GM12892 (cell line): ENCODE measurements at regions not wholly inside any gene's neighbourhood (a gene's known extent, or its start where the extent isn't known, plus 50 kb on each side); places are given as distances from the start of the nearest gene placed in this dataset.

ENCODE experiments used
- DNase-seq: peaks from one replicate; pipeline ENCODE4 v3.0.0; 2011; ENCODE audit not compliant: insufficient read length
- FAIRE-seq: peaks from 2 replicates; lab custom pipeline; 2011; peaks lifted over from hg19 to GRCh38; lab: Jason Lieb, UNC
- POLR2A ChIP-seq: IDR thresholded peaks from 2 replicates; pipeline ENCODE4 v1.6.1; 2011; ENCODE audit warnings: low read depth, low read length, control low read depth
- POLR2AphosphoS5 ChIP-seq: IDR thresholded peaks from 2 replicates; pipeline ENCODE4 v1.6.1; 2011; ENCODE audit warnings: low read depth, low read length, control low read depth
- TAF1 ChIP-seq: IDR thresholded peaks from 2 replicates; pipeline ENCODE4 v1.6.1; 2011; ENCODE audit warnings: low read depth, mild to moderate bottlenecking, control low read depth, low read length, borderline replicate concordance

DNA sequence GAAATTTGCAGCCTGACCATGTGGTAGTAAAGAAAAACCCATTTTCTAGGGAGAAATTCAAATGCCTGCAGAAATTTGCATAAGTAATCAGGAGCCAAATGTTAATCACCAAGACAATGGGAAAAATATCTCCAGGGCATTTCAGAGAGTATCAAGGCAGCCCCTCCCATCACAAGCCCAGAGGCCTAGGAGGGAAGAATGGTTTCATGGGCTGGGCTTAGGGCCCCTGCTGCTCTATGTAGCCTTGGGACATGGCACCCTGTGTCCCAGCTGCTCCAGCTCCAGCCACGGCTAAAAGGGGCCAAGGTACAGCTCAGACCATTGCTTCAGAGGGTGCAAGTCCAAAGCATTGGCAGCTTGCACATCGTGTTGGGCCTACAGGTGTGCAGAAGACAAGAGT lies 117.2 kb upstream of the RALGAPA2 start:
- DNase-seq (no peak), FAIRE-seq (no peak)
- TF ChIP-seq POLR2AphosphoS5 (no peak), POLR2A (no peak), TAF1 (no peak)

DNA sequence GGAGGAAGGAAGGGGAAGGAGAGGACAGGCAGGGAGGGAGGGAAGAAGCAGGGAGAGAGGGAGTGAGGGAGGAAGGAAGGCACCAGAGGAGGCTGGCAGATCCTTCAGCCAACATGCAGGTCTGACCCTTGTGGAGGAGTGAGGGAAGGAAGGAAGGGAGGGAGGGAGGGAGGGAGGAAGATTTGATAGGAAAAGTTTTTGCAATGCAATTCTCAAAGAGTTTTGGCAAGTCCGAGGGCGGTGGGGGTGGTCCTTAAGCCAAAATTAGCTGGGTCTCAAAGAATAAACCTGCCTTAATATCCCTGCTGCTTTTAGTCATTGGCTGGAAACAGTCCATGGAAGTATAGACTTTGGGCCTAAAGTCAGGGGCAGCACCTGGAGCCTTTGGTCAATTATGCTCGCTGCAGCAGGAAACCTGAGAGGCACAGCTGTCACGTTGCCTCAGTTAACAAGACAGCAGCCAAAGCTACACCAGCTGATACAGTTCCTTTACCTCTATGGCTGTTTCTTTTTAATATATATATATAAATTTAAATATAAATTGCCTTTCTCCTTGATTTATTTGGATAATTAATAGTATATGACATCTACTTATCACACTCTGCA lies 115.7 kb upstream of the RALGAPA2 start:
- TF ChIP-seq TAF1 (no peak), POLR2A (no peak), POLR2AphosphoS5 (no peak)
- FAIRE-seq: no peak
- DNase-seq: no peak

DNA sequence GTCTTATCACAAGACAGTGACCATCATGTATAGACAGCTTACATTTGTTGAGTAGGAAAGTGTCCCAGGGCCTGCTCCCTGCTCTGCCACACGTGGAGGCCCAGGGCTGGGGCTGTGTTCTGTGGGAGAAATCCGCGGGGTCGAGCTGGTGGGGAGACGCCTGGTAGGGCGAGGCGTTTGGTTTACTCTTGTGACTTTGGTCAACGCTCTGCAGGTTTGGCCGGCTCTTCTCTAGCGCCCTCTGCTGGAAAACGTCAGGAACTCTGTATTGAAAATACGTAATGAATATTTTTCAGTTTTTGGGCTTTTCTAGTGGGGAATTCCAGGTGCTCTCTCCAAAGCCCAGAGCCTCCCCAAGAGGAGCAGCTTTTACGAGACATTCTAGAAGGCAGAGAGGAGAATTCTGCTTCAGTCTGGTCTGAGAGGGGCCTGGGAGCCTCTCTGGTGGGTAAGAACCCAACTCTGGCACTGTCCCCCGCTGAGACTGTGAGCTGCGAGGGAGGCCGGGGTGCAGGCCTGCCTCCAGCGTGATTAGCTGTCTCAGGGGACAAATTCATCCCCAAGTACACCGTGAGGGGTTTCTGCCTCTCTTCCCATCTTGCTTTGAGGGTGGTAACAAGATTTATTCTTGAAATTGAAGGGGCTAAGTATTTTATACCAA lies 112.6 kb upstream of the RALGAPA2 start:
- no peak for FAIRE-seq
- peak; percentile 59 for DNase-seq
- TF ChIP-seq POLR2AphosphoS5 (no peak), TAF1 (no peak), POLR2A (no peak)

DNA sequence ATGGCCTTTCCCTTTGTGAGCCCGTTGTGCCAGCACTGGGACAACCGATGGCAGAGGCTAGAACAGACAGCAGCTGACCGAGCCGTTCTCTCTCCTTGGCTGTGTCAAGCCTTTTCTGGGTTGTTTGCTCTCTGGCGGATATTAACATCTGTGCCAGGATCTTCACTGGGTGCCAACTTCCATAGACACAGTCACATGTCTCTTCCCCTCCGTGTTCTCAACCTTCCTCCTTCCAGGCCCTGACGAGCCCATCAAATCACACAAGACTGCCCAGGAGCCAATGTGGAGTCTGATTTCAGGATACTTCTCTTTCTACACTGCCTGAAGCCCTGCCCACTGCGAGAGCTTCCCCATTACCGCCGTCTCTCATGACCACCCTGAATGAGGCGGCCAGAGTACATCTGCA lies 111.0 kb upstream of the RALGAPA2 start:
- FAIRE-seq (no peak), DNase-seq (no peak)
- TF ChIP-seq POLR2AphosphoS5: no peak
- TF ChIP-seq TAF1: no peak
- TF ChIP-seq POLR2A: no peak

DNA sequence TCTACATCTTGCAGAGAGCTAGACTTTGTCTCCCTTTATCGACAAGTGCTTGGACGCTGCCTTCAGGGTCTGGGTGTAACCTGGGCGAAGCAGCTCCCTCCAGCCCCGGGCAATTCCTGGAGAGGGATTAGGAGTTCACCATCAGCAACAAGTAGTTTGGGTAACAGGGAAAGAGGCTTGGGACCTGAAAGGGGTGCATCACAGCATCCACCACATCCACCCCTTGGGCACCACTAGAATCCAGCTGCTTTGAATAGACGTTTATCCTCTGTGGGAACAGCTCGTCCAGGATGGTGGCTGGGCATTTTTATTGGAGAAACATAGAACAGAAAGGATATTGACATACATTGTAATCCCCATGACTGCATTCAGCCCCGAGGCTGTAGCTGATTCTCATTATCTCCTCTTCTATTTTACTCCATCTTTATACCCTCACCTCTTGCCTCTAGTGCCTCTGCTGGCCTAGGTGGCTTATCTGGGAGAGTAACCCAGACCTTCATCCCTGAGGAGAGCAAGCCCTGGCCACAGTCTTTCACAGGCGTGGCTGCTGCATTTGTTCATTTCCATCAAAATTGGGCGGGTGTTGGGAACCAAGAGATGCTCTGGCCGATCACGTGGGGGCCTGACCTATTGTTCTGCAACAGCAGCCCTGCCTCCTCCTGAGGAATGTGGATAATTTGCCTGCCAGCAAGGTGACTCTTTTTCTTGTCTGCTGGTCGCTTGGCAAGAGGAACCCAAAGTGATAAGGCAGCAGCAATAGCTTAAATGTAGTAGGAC lies 109.2 kb upstream of the RALGAPA2 start:
- FAIRE-seq: no peak
- TF ChIP-seq TAF1 (no peak), POLR2AphosphoS5 (no peak), POLR2A (no peak)
- DNase-seq: no peak

DNA sequence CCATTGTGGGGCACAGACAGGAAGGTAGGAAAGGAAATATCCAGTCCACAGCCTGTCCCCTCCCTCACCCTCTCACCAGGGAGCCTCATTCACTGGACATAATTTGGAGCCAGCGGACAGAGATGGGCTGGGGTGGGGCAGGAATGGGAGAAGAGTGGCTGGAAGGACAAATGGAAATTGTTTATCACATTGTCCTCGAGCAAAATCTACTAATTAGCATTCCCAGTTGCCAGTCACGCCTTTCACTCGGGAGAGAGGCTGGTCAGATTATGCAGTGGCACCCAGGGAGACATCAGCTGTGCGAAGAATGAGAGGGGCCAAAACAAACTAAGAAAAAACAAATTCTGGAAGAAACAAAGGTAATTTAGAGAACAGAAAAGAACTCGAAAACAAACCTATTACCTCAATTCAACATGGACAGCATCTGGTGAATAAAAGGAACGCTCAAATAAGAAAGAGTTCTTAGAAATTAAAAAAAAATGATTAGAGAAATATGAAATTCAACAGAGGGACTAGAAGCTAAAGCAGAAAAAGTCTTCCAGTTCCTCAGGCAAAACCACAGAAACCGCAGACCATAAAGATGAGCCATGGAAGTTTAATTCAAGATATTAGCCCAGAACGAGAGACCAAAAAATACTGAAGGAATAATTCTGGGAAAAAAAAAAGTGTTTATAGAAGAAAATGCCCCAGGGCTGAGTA lies 108.5 kb upstream of the RALGAPA2 start:
- FAIRE-seq (no peak), DNase-seq (no peak)
- no peak for TF ChIP-seq TAF1
- TF ChIP-seq POLR2A: no peak
- no peak for TF ChIP-seq POLR2AphosphoS5

DNA sequence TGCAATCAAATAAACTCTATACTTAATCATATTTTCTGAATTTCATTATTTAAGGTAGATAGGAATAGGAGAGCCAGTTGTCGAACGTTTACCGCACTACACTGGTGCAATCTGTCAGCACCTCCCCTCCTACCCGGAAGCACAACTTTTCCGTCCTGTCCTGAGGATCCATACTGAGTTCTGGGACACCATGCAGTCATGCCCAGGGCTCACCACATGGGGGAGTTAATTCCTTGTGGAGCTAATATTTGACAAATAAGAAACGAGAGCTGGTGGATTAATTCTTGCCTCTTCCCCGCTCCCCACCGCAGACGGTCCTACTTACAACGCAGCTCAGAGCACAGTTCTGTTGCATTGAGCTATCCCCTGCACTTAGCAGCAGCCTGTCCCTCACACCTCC lies 107.7 kb upstream of the RALGAPA2 start:
- no peak for FAIRE-seq
- no peak for TF ChIP-seq TAF1
- no peak for TF ChIP-seq POLR2A
- TF ChIP-seq POLR2AphosphoS5: no peak
- DNase-seq: no peak

DNA sequence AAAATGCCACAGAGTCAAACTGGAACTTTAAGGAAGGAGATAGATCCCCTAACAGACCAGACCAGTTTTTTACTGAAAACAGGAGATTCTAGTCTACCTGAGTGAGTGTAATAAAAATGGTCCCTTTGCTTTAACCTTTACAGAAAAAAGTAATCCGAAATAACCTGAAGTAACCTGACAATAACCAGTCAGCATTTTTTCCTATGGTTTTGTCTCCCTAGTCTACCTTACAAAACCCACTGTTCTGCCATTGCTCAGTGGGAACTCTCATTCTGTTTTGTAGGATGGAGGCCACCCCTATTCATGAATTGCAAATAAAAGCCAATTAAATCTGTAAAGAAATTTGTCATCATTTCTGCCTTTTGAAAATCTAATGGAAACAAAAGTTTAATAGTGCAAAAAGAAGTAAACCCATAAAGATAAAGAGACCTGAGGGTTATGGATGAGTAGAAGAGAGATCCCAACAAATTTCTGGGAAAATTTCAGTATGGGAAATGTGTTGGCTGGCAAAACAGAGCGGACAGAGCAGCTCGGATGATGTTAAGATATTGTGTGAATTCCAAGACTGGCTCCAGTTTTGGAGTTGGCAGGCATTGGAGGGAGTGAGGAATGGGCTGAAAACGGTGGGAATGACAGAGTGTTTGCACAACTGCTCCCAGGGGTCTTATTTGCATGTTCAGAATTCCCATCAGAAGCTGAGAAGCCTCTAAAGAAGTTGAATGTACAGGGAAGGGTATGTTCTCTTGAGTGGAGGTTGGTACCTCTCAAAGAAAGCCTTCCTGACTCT lies 104.7 kb upstream of the RALGAPA2 start:
- FAIRE-seq (no peak), DNase-seq (no peak)
- no peak for TF ChIP-seq POLR2AphosphoS5
- TF ChIP-seq POLR2A: no peak
- no peak for TF ChIP-seq TAF1

DNA sequence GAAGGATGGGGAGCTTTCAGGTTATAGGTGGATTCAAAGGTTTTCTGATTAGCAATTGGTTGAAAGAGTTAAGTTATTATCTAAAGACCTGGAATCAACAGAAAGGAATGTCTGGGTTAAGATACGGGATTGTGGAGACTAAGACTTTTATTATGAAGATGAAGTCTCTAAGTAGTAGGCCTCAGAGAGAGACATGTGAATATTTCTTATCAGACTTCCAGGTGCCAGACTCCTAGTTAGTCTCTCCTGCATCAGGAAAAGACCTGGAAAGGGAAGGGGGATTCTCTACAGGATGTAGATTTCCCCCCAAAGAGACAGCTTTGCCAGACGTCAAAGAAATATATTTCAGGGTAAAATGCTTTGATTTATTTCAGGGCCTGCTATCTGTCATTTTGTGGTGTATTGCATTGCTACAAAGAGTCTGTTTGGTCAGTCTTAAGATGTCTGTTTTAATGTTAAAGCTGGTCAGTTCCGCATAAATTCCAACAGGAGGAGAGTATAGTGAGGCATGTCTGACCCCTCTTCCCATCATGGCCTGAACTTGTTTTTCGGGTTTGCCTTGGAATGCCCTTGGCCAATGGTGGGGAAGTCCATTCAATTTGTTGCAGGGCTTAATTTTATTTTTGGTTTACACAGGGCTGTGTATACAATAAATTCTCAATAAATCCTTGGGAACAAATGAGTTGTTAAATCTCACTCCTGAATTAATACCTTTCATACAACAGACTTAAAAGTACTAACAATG lies 103.4 kb upstream of the RALGAPA2 start:
- DNase-seq (no peak), FAIRE-seq (no peak)
- TF ChIP-seq POLR2A (no peak), POLR2AphosphoS5 (no peak), TAF1 (no peak)

DNA sequence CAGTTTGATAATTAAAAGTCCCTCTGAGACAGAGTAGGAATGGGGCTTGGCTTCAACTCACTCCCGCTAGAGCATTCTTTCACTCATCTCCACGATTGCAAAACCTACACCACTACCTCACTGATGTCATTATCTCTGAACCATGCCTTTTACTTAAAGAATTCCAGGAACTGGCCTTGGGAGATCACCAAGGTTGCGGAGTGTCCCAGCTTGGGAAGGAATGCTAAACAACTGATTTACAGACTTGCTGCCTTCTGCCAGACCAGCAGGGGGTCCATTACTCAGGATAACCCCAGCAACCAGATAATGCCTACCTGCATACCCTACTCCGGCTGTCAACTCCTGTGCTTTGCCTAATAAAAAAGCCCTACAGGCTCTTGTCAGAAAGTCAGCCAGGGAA lies 102.2 kb upstream of the RALGAPA2 start:
- TF ChIP-seq POLR2AphosphoS5: no peak
- TF ChIP-seq TAF1: no peak
- no peak for TF ChIP-seq POLR2A
- FAIRE-seq (no peak), DNase-seq (no peak)
